ENCODE measurements at regions not wholly inside any gene's neighbourhood (a gene's known extent, or its start where the extent isn't known, plus 50 kb on each side); places are given as distances from the start of the nearest gene placed in this dataset.

DNA sequence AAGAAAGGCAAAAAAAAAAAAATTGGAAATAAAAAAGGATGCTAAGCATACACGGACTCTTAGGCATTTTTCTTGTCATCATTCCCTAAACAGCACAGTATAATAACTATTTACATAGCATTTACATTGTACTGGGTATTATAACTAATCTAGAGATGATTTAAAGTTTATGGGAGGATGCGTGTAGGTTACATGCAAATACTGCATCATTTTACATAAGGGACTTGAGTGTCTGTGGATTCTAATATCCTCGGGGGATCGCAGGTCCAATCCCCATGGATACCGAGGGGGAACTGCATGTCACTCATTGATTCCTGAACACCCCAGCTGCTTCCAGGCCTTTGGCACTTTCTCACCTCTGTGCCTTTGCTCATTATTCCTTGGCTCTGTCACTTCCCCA is 57.8 kb upstream of the SIPA1L2 start:
- TF ChIP-seq, protein P1, sequence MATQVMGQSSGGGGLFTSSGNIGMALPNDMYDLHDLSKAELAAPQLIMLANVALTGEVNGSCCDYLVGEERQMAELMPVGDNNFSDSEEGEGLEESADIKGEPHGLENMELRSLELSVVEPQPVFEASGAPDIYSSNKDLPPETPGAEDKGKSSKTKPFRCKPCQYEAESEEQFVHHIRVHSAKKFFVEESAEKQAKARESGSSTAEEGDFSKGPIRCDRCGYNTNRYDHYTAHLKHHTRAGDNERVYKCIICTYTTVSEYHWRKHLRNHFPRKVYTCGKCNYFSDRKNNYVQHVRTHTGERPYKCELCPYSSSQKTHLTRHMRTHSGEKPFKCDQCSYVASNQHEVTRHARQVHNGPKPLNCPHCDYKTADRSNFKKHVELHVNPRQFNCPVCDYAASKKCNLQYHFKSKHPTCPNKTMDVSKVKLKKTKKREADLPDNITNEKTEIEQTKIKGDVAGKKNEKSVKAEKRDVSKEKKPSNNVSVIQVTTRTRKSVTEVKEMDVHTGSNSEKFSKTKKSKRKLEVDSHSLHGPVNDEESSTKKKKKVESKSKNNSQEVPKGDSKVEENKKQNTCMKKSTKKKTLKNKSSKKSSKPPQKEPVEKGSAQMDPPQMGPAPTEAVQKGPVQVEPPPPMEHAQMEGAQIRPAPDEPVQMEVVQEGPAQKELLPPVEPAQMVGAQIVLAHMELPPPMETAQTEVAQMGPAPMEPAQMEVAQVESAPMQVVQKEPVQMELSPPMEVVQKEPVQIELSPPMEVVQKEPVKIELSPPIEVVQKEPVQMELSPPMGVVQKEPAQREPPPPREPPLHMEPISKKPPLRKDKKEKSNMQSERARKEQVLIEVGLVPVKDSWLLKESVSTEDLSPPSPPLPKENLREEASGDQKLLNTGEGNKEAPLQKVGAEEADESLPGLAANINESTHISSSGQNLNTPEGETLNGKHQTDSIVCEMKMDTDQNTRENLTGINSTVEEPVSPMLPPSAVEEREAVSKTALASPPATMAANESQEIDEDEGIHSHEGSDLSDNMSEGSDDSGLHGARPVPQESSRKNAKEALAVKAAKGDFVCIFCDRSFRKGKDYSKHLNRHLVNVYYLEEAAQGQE (IDR thresholded peaks at IDR 0.05; ENCODE audit: insufficient read depth in 1 of 2, low read depth in 2 of 2, low read length in 2 of 2) = no peak
- TF ChIP-seq POLR2AphosphoS5 (IDR thresholded peaks at IDR 0.05; ENCODE audit: low read depth, low read length) (no peak), SIN3A (IDR thresholded peaks at IDR 0.05; ENCODE audit: borderline replicate concordance, insufficient read depth, low read length) (no peak), TAF1 (IDR thresholded peaks at IDR 0.05; ENCODE audit: borderline replicate concordance, insufficient read depth, low read length) (no peak)
